ENCODE measurements at regions not wholly inside any gene's neighbourhood (a gene's known extent, or its start where the extent isn't known, plus 50 kb on each side); places are given as distances from the start of the nearest gene placed in this dataset.

- no peak overlapping the region for H3K9ac ChIP-seq
- no peak for TF ChIP-seq EZH2phosphoT487 (IDR thresholded peaks at IDR 0.05; ENCODE audit: insufficient read depth, low read depth)
- no peak for TF ChIP-seq EZH2 (IDR thresholded peaks at IDR 0.05; ENCODE audit: insufficient read depth, poor library complexity, severe bottlenecking)
- peak overlapping the region; percentile 21 for H3K27ac ChIP-seq
- H3K4me3 ChIP-seq = no peak overlapping the region
- H3K4me1 ChIP-seq (ENCODE audit: insufficient read depth) = peaks cover 36% of the 10 kb centered on the region
- no peak for DNase-seq
- H3K4me2 ChIP-seq (ENCODE audit: unreplicated experiment) = peak overlapping the region; percentile 19
- 47 to 58% methylated on average over 7 of the region's 7 CpGs for WGBS, 2 experiments (ENCODE audit: low coverage in 1 of 2, low lambda C conversion rate in 2 of 2, missing lambda C conversion rate in 2 of 2)
- no peaks in the 10 kb centered on the region for H4K20me1 ChIP-seq (ENCODE audit: insufficient read depth)
- H3F3A ChIP-seq (ENCODE audit: insufficient read depth) = peaks cover 22% of the 10 kb centered on the region
- H3K27me3 ChIP-seq (replicated peaks; ENCODE audit: insufficient read depth) = no peaks in the 10 kb centered on the region
- H3K36me3 ChIP-seq (ENCODE audit: low read depth) = no peaks in the 10 kb centered on the region
- peak overlapping the region; percentile 62; the same call in 1 of the 2 replicates for H2AFZ ChIP-seq
- H3K9me2 ChIP-seq (ENCODE audit: insufficient read depth) = no peaks in the 10 kb centered on the region
- in situ Hi-C loops (cut with MboI) = no loop called here
- no peaks in the 10 kb centered on the region for H3K79me2 ChIP-seq (ENCODE audit: insufficient read depth)
- no peaks in the 10 kb centered on the region for H3K9me3 ChIP-seq (ENCODE audit: low read depth)
Observed at GRCh38 chr2:226125176-226125883, 674.3 kb downstream of the IRS1 start.

GRCh38 chr2:226124548-226125011, 675.0 kb downstream of the IRS1 start:
- no peak overlapping the region for H3K4me3 ChIP-seq
- no peaks in the 10 kb centered on the region for H3K9me2 ChIP-seq (ENCODE audit: insufficient read depth)
- H3K9ac ChIP-seq = no peak overlapping the region
- H3F3A ChIP-seq (ENCODE audit: insufficient read depth) = peaks cover 29% of the 10 kb centered on the region
- no peaks in the 10 kb centered on the region for H3K79me2 ChIP-seq (ENCODE audit: insufficient read depth)
- WGBS, 2 experiments (ENCODE audit: low coverage in 1 of 2, low lambda C conversion rate in 2 of 2, missing lambda C conversion rate in 2 of 2) = 2 to 8% methylated on average over 2 of the region's 2 CpGs
- no peaks in the 10 kb centered on the region for H3K27me3 ChIP-seq (replicated peaks; ENCODE audit: insufficient read depth)
- H3K27ac ChIP-seq = peak overlapping the region; percentile 21
- in situ Hi-C loops (cut with MboI) = no loop called here
- TF ChIP-seq EZH2 (IDR thresholded peaks at IDR 0.05; ENCODE audit: insufficient read depth, poor library complexity, severe bottlenecking) (no peak), EZH2phosphoT487 (IDR thresholded peaks at IDR 0.05; ENCODE audit: insufficient read depth, low read depth) (no peak)
- no peaks in the 10 kb centered on the region for H4K20me1 ChIP-seq (ENCODE audit: insufficient read depth)
- H3K4me2 ChIP-seq (ENCODE audit: unreplicated experiment) = peak overlapping the region; percentile 19
- H3K4me1 ChIP-seq (ENCODE audit: insufficient read depth) = peaks cover 38% of the 10 kb centered on the region
- peak overlapping the region; percentile 62 for H2AFZ ChIP-seq
- H3K9me3 ChIP-seq (ENCODE audit: low read depth) = no peaks in the 10 kb centered on the region
- peak; percentile 51 for DNase-seq
- H3K36me3 ChIP-seq (ENCODE audit: low read depth) = no peaks in the 10 kb centered on the region

GRCh38 chr2:226123300-226123699, 676.3 kb downstream of the IRS1 start:
- Histone ChIP-seq H4K20me1 (ENCODE audit: insufficient read depth) (no peaks in the 10 kb centered on the region), H3K79me2 (ENCODE audit: insufficient read depth) (no peaks in the 10 kb centered on the region), H3K9me2 (ENCODE audit: insufficient read depth) (no peaks in the 10 kb centered on the region), H3K36me3 (ENCODE audit: low read depth) (no peaks in the 10 kb centered on the region), H3K4me2 (ENCODE audit: unreplicated experiment) (no peak overlapping the region), H3K27ac (no peak overlapping the region), H3K4me1 (ENCODE audit: insufficient read depth) (peaks cover 47% of the 10 kb centered on the region), H3K9ac (no peak overlapping the region), H3K9me3 (ENCODE audit: low read depth) (no peaks in the 10 kb centered on the region), H3K4me3 (no peak overlapping the region), H3K27me3 (replicated peaks; ENCODE audit: insufficient read depth) (no peaks in the 10 kb centered on the region), H2AFZ (no peak overlapping the region), H3F3A (ENCODE audit: insufficient read depth) (peaks cover 42% of the 10 kb centered on the region)
- WGBS, 2 experiments (ENCODE audit: low coverage in 1 of 2, low lambda C conversion rate in 2 of 2, missing lambda C conversion rate in 2 of 2) = 31 to 35% methylated on average over 3 of the region's 3 CpGs
- in situ Hi-C loops (cut with MboI) = no loop called here
- TF ChIP-seq EZH2phosphoT487 (IDR thresholded peaks at IDR 0.05; ENCODE audit: insufficient read depth, low read depth) (no peak), EZH2 (IDR thresholded peaks at IDR 0.05; ENCODE audit: insufficient read depth, poor library complexity, severe bottlenecking) (no peak)
- DNase-seq = peak; percentile 28

- no peaks in the 10 kb centered on the region for H3K27me3 ChIP-seq (replicated peaks; ENCODE audit: insufficient read depth)
- H3K4me3 ChIP-seq = no peak overlapping the region
- peaks cover 55% of the 10 kb centered on the region for H3F3A ChIP-seq (ENCODE audit: insufficient read depth)
- DNase-seq = peak; percentile 14
- no peaks in the 10 kb centered on the region for H3K9me2 ChIP-seq (ENCODE audit: insufficient read depth)
- H3K4me2 ChIP-seq (ENCODE audit: unreplicated experiment) = no peak overlapping the region
- H3K79me2 ChIP-seq (ENCODE audit: insufficient read depth) = no peaks in the 10 kb centered on the region
- no peaks in the 10 kb centered on the region for H4K20me1 ChIP-seq (ENCODE audit: insufficient read depth)
- H3K9ac ChIP-seq = no peak overlapping the region
- peaks cover 59% of the 10 kb centered on the region for H3K4me1 ChIP-seq (ENCODE audit: insufficient read depth)
- in situ Hi-C loops (cut with MboI) = no loop called here
- no peaks in the 10 kb centered on the region for H3K9me3 ChIP-seq (ENCODE audit: low read depth)
- H3K27ac ChIP-seq = no peak overlapping the region
- TF ChIP-seq EZH2 (IDR thresholded peaks at IDR 0.05; ENCODE audit: insufficient read depth, poor library complexity, severe bottlenecking) = no peak
- TF ChIP-seq EZH2phosphoT487 (IDR thresholded peaks at IDR 0.05; ENCODE audit: insufficient read depth, low read depth) = no peak
- H2AFZ ChIP-seq = no peak overlapping the region
- H3K36me3 ChIP-seq (ENCODE audit: low read depth) = no peaks in the 10 kb centered on the region
Observed at GRCh38 chr2:226122041-226122440, 677.6 kb downstream of the IRS1 start.

Data from GM23248 (cell line).